Osteoblast (primary cell): ENCODE measurements at regions not wholly inside any gene's neighbourhood (a gene's known extent, or its start where the extent isn't known, plus 50 kb on each side); places are given as distances from the start of the nearest gene placed in this dataset.

Source experiments
- DNase-seq: peaks from one replicate; pipeline ENCODE4 v3.0.0; 2011; ENCODE audit warnings: low spot score, mixed read lengths; ENCODE audit not compliant: insufficient read length; ENCODE audit errors: missing footprints
- H2AFZ ChIP-seq: 2 replicates; pipeline ENCODE4 v1.6.0; 2011; ENCODE audit warnings: mild to moderate bottlenecking, low read length
- H3K27ac ChIP-seq: 2 replicates; pipeline ENCODE4 v1.5.1; 2011; ENCODE audit warnings: mild to moderate bottlenecking, low read depth, low read length, moderate library complexity
- H3K27me3 ChIP-seq: 2 replicates; pipeline ENCODE4 v1.6.0; 2012; ENCODE audit warnings: mild to moderate bottlenecking, control low read depth, inconsistent platforms, low read length, moderate library complexity; ENCODE audit not compliant: insufficient read depth
- H3K36me3 ChIP-seq: 2 replicates; pipeline ENCODE4 v1.5.1; 2011; ENCODE audit warnings: mild to moderate bottlenecking, low read length, control low read depth, moderate library complexity; ENCODE audit not compliant: insufficient read depth
- H3K4me1 ChIP-seq: 2 replicates; pipeline ENCODE4 v1.5.1; 2011; ENCODE audit warnings: mild to moderate bottlenecking, low read length, control low read depth, moderate library complexity; ENCODE audit not compliant: insufficient read depth
- H3K4me2 ChIP-seq: 2 replicates; pipeline ENCODE4 v1.6.0; 2011; ENCODE audit warnings: mild to moderate bottlenecking, low read length; ENCODE audit not compliant: insufficient read depth
- H3K4me3 ChIP-seq: fragments of 200-600 bp; sonication (generic); 3 replicates; pipeline ENCODE4 v1.5.1; 2012; ENCODE audit warnings: mild to moderate bottlenecking, low read length, inconsistent platforms; ENCODE audit not compliant: insufficient read depth
- H3K79me2 ChIP-seq: 2 replicates; pipeline ENCODE4 v1.6.0; 2012; ENCODE audit warnings: mild to moderate bottlenecking, low read length, control low read depth, inconsistent platforms; ENCODE audit not compliant: insufficient read depth
- H3K9me3 ChIP-seq: 2 replicates; pipeline ENCODE4 v1.5.1; 2011; ENCODE audit warnings: low read depth, low read length, control low read depth
- H4K20me1 ChIP-seq: 2 replicates; pipeline ENCODE4 v1.6.0; 2012; ENCODE audit warnings: mild to moderate bottlenecking, low read length, control low read depth; ENCODE audit not compliant: insufficient read depth
- CTCF ChIP-seq: IDR thresholded peaks from 2 replicates; pipeline ENCODE4 v1.5.1; 2011; ENCODE audit warnings: mild to moderate bottlenecking, low read depth, low read length, moderate library complexity; ENCODE audit errors: extremely low read depth

GRCh38 chr10:4051011-4051640 lies 266.1 kb upstream of the KLF6 start:
- peak overlapping the region; percentile 75 for H3K27ac ChIP-seq
- H3K4me1 ChIP-seq = no peaks in the 10 kb centered on the region
- no peaks in the 10 kb centered on the region for H4K20me1 ChIP-seq
- H3K27me3 ChIP-seq = no peaks in the 10 kb centered on the region
- TF ChIP-seq CTCF = no peak
- peak overlapping the region; percentile 85 for H2AFZ ChIP-seq
- no peaks in the 10 kb centered on the region for H3K36me3 ChIP-seq
- no peaks in the 10 kb centered on the region for H3K79me2 ChIP-seq
- peak overlapping the region; percentile 85 for H3K4me2 ChIP-seq
- DNase-seq = peak; percentile 82
- peak overlapping the region; percentile 72 for H3K4me3 ChIP-seq
- H3K9me3 ChIP-seq = no peaks in the 10 kb centered on the region

GRCh38 chr10:4050061-4050460 lies 265.1 kb upstream of the KLF6 start:
- no peak for DNase-seq
- Histone ChIP-seq H3K4me3 (no peak overlapping the region), H3K27ac (no peak overlapping the region), H3K36me3 (no peaks in the 10 kb centered on the region), H3K4me2 (no peak overlapping the region), H3K9me3 (no peaks in the 10 kb centered on the region), H2AFZ (no peak overlapping the region), H3K79me2 (no peaks in the 10 kb centered on the region), H4K20me1 (no peaks in the 10 kb centered on the region), H3K27me3 (no peaks in the 10 kb centered on the region), H3K4me1 (no peaks in the 10 kb centered on the region)
- no peak for TF ChIP-seq CTCF

GRCh38 chr10:4049348-4049747 lies 264.3 kb upstream of the KLF6 start:
- Histone ChIP-seq H4K20me1 (no peaks in the 10 kb centered on the region), H2AFZ (no peak overlapping the region), H3K9me3 (no peaks in the 10 kb centered on the region), H3K4me2 (no peak overlapping the region), H3K27me3 (no peaks in the 10 kb centered on the region), H3K79me2 (no peaks in the 10 kb centered on the region), H3K4me1 (no peaks in the 10 kb centered on the region), H3K27ac (no peak overlapping the region), H3K4me3 (no peak overlapping the region), H3K36me3 (no peaks in the 10 kb centered on the region)
- no peak for TF ChIP-seq CTCF
- DNase-seq = no peak

GRCh38 chr10:4048236-4048864 lies 263.3 kb upstream of the KLF6 start:
- DNase-seq = peak; percentile 65
- Histone ChIP-seq H3K27me3 (no peaks in the 10 kb centered on the region), H4K20me1 (no peaks in the 10 kb centered on the region), H3K4me3 (no peak overlapping the region), H3K79me2 (no peaks in the 10 kb centered on the region), H3K4me1 (no peaks in the 10 kb centered on the region), H3K9me3 (no peaks in the 10 kb centered on the region), H3K36me3 (no peaks in the 10 kb centered on the region), H3K27ac (no peak overlapping the region), H3K4me2 (no peak overlapping the region), H2AFZ (no peak overlapping the region)
- no peak for TF ChIP-seq CTCF
